ENCODE measurements at regions not wholly inside any gene's neighbourhood (a gene's known extent, or its start where the extent isn't known, plus 50 kb on each side); places are given as distances from the start of the nearest gene placed in this dataset.

DNA sequence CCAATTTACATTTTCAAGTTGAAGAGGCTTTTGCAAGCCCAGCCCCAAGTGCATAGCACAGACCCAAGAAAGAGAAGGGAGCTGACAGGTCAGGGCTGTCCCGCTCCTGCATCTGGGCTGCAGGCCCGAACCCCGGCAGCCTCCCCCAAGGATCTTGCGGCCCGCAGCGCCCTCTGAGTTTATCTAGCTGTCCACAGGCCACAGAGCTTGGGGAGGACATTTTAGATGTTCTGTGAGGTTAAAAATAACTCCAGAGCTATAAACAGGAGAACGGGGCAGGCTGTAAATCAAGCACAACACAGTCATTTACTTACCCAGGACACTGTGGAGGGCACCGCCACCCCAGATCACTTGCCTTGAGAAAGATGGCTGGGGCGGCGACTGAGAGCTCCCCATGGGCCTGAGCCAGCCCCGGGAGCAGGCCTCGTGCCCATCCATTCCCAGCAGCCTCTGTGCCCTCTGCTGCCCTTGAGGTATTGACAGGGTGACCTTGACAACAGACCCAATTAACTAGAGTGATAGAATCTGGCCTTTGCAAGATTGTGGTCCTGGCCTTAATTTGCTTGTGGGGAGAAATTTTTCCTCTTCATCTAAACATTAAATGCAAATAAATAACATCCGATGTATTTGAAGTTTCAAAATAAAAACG lies 563.0 kb downstream of the TCERG1L start:
- H3K4me1 ChIP-seq (ENCODE audit: control insufficient read depth, insufficient read depth, low read length): no peaks in the 10 kb centered on the region
- no peak overlapping the region for H3K4me3 ChIP-seq (ENCODE audit: low read length)
- no peak overlapping the region for H3K9ac ChIP-seq (ENCODE audit: low read length)
- DNase-seq (ENCODE audit: low read depth): no peak
- H3K27me3 ChIP-seq (replicated peaks; ENCODE audit: control insufficient read depth, insufficient read depth, low read length): no peaks in the 10 kb centered on the region
- no peaks in the 10 kb centered on the region for H3K9me3 ChIP-seq (ENCODE audit: control insufficient read depth, low read length)
- H3K36me3 ChIP-seq (ENCODE audit: control insufficient read depth, insufficient read depth, low read length, severe bottlenecking): no peaks in the 10 kb centered on the region

- Histone ChIP-seq H3K4me3 (ENCODE audit: low read length) (no peak overlapping the region), H3K4me1 (ENCODE audit: control insufficient read depth, insufficient read depth, low read length) (no peaks in the 10 kb centered on the region), H3K9me3 (ENCODE audit: control insufficient read depth, low read length) (peaks cover 3% of the 10 kb centered on the region), H3K27me3 (replicated peaks; ENCODE audit: control insufficient read depth, insufficient read depth, low read length) (no peaks in the 10 kb centered on the region), H3K9ac (ENCODE audit: low read length) (no peak overlapping the region), H3K36me3 (ENCODE audit: control insufficient read depth, insufficient read depth, low read length, severe bottlenecking) (no peaks in the 10 kb centered on the region)
- no peak for DNase-seq (ENCODE audit: low read depth)
Measured at GRCh38 chr10:130749911-130750310, 561.6 kb downstream of the TCERG1L start.

GRCh38 chr10:130750441-130750840 lies 561.1 kb downstream of the TCERG1L start:
- Histone ChIP-seq H3K4me1 (ENCODE audit: control insufficient read depth, insufficient read depth, low read length) (no peaks in the 10 kb centered on the region), H3K9me3 (ENCODE audit: control insufficient read depth, low read length) (peaks cover 4% of the 10 kb centered on the region), H3K4me3 (ENCODE audit: low read length) (no peak overlapping the region), H3K9ac (ENCODE audit: low read length) (no peak overlapping the region), H3K36me3 (ENCODE audit: control insufficient read depth, insufficient read depth, low read length, severe bottlenecking) (no peaks in the 10 kb centered on the region), H3K27me3 (replicated peaks; ENCODE audit: control insufficient read depth, insufficient read depth, low read length) (no peaks in the 10 kb centered on the region)
- DNase-seq (ENCODE audit: low read depth): no peak

DNA sequence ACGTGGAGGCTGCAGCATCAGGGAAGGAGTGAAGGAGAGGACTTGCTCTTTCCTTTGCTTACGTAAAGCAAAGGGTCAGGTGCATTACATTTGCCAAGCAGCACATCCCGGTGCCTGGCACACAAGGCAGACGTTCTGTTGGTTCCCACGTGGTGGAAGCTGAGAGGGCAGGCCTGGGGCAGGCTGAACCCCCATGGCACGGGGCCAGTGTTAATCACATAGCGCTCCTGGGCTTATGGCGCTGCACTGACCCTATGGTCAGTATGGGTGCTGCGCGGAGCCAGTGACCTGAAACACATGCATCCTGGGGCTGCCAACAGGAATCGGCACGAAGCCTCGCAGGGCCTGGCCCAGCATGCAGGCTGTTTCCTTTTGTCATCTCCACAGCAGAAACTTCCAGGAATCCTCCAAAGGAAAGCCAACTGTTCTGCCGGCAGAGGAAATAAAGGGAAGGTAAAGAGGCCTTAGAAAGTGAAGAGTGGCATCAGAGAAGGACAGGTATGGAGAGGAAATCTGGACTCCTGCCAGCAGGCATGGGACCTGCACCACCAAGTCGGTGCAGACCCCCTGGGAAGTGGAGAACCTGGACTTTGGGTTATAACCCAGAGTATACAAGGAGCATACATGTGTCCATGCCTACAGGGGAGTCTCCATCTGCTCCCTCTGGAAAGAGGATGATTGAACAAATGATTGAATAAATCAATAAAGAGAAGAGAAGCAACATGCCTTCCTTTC lies 560.2 kb downstream of the TCERG1L start:
- no peak for DNase-seq (ENCODE audit: low read depth)
- Histone ChIP-seq H3K9ac (ENCODE audit: low read length) (no peak overlapping the region), H3K9me3 (ENCODE audit: control insufficient read depth, low read length) (peaks cover 4% of the 10 kb centered on the region), H3K36me3 (ENCODE audit: control insufficient read depth, insufficient read depth, low read length, severe bottlenecking) (no peaks in the 10 kb centered on the region), H3K27me3 (replicated peaks; ENCODE audit: control insufficient read depth, insufficient read depth, low read length) (no peaks in the 10 kb centered on the region), H3K4me3 (ENCODE audit: low read length) (no peak overlapping the region), H3K4me1 (ENCODE audit: control insufficient read depth, insufficient read depth, low read length) (no peaks in the 10 kb centered on the region)

GRCh38 chr10:130751851-130752250 lies 559.7 kb downstream of the TCERG1L start:
- H3K9ac ChIP-seq (ENCODE audit: low read length): no peak overlapping the region
- no peak overlapping the region for H3K4me3 ChIP-seq (ENCODE audit: low read length)
- H3K27me3 ChIP-seq (replicated peaks; ENCODE audit: control insufficient read depth, insufficient read depth, low read length): no peaks in the 10 kb centered on the region
- H3K9me3 ChIP-seq (ENCODE audit: control insufficient read depth, low read length): peaks cover 4% of the 10 kb centered on the region
- no peaks in the 10 kb centered on the region for H3K36me3 ChIP-seq (ENCODE audit: control insufficient read depth, insufficient read depth, low read length, severe bottlenecking)
- DNase-seq (ENCODE audit: low read depth): no peak
- no peaks in the 10 kb centered on the region for H3K4me1 ChIP-seq (ENCODE audit: control insufficient read depth, insufficient read depth, low read length)

- DNase-seq (ENCODE audit: low read depth): no peak
Measured at GRCh38 chr10:130756651-130757050, 554.9 kb downstream of the TCERG1L start.

GRCh38 chr10:130757271-130757670 lies 554.2 kb downstream of the TCERG1L start:
- no peaks in the 10 kb centered on the region for H3K36me3 ChIP-seq (ENCODE audit: control insufficient read depth, insufficient read depth, low read length, severe bottlenecking)
- H3K9me3 ChIP-seq (ENCODE audit: control insufficient read depth, low read length): peaks cover 4% of the 10 kb centered on the region
- H3K27me3 ChIP-seq (replicated peaks; ENCODE audit: control insufficient read depth, insufficient read depth, low read length): no peaks in the 10 kb centered on the region
- DNase-seq (ENCODE audit: low read depth): no peak
- H3K4me1 ChIP-seq (ENCODE audit: control insufficient read depth, insufficient read depth, low read length): no peaks in the 10 kb centered on the region
- no peak overlapping the region for H3K4me3 ChIP-seq (ENCODE audit: low read length)
- no peak overlapping the region for H3K9ac ChIP-seq (ENCODE audit: low read length)

More at GRCh38 chr10:130756651-130757050, 554.9 kb downstream of the TCERG1L start:
- Histone ChIP-seq H3K4me3 (ENCODE audit: low read length) (no peak overlapping the region), H3K9me3 (ENCODE audit: control insufficient read depth, low read length) (peaks cover 4% of the 10 kb centered on the region), H3K36me3 (ENCODE audit: control insufficient read depth, insufficient read depth, low read length, severe bottlenecking) (no peaks in the 10 kb centered on the region), H3K4me1 (ENCODE audit: control insufficient read depth, insufficient read depth, low read length) (no peaks in the 10 kb centered on the region), H3K9ac (ENCODE audit: low read length) (no peak overlapping the region), H3K27me3 (replicated peaks; ENCODE audit: control insufficient read depth, insufficient read depth, low read length) (no peaks in the 10 kb centered on the region)

- Histone ChIP-seq H3K36me3 (ENCODE audit: control insufficient read depth, insufficient read depth, low read length, severe bottlenecking) (no peaks in the 10 kb centered on the region), H3K9me3 (ENCODE audit: control insufficient read depth, low read length) (peaks cover 4% of the 10 kb centered on the region), H3K4me3 (ENCODE audit: low read length) (no peak overlapping the region), H3K9ac (ENCODE audit: low read length) (no peak overlapping the region), H3K4me1 (ENCODE audit: control insufficient read depth, insufficient read depth, low read length) (no peaks in the 10 kb centered on the region), H3K27me3 (replicated peaks; ENCODE audit: control insufficient read depth, insufficient read depth, low read length) (no peaks in the 10 kb centered on the region)
- DNase-seq (ENCODE audit: low read depth): no peak
Measured at GRCh38 chr10:130757821-130758489, 553.6 kb downstream of the TCERG1L start.

- no peaks in the 10 kb centered on the region for H3K4me1 ChIP-seq (ENCODE audit: control insufficient read depth, insufficient read depth, low read length)
- DNase-seq (ENCODE audit: low read depth): no peak
- H3K9ac ChIP-seq (ENCODE audit: low read length): no peak overlapping the region
- H3K4me3 ChIP-seq (ENCODE audit: low read length): no peak overlapping the region
- no peaks in the 10 kb centered on the region for H3K27me3 ChIP-seq (replicated peaks; ENCODE audit: control insufficient read depth, insufficient read depth, low read length)
- H3K9me3 ChIP-seq (ENCODE audit: control insufficient read depth, low read length): peaks cover 4% of the 10 kb centered on the region
- H3K36me3 ChIP-seq (ENCODE audit: control insufficient read depth, insufficient read depth, low read length, severe bottlenecking): no peaks in the 10 kb centered on the region
Measured at GRCh38 chr10:130758529-130758928, 553.0 kb downstream of the TCERG1L start.

GRCh38 chr10:130761032-130761575 lies 550.4 kb downstream of the TCERG1L start:
- Histone ChIP-seq H3K27me3 (replicated peaks; ENCODE audit: control insufficient read depth, insufficient read depth, low read length) (no peaks in the 10 kb centered on the region), H3K4me1 (ENCODE audit: control insufficient read depth, insufficient read depth, low read length) (no peaks in the 10 kb centered on the region), H3K9me3 (ENCODE audit: control insufficient read depth, low read length) (no peaks in the 10 kb centered on the region), H3K9ac (ENCODE audit: low read length) (no peak overlapping the region), H3K4me3 (ENCODE audit: low read length) (no peak overlapping the region), H3K36me3 (ENCODE audit: control insufficient read depth, insufficient read depth, low read length, severe bottlenecking) (no peaks in the 10 kb centered on the region)
- no peak for DNase-seq (ENCODE audit: low read depth)

DNA sequence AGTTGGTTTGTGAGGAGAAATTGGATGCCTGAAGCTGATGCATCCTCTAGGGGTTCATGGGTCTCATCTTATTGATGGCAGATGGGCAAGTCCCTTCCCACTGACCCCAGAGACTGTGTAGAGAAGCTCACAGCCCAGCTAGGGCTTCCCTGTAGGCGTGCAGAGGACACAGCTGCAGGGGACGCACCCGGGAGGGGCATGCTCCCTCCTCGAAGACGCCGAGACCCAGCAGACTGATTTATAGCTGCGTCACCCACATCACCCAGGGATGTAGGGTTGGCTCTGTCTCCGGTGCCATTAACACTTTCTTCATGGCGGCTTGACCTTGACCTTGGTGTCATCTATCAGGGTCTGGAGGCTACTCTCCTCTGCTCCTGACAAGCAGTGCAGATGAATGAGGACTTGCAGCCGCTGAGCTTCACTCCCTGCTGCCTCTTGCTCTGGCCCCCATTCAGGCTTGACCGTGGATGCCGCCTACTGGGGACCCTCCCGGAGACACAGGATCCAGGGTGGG lies 549.7 kb downstream of the TCERG1L start:
- H3K4me3 ChIP-seq (ENCODE audit: low read length): no peak overlapping the region
- H3K27me3 ChIP-seq (replicated peaks; ENCODE audit: control insufficient read depth, insufficient read depth, low read length): no peaks in the 10 kb centered on the region
- H3K4me1 ChIP-seq (ENCODE audit: control insufficient read depth, insufficient read depth, low read length): no peaks in the 10 kb centered on the region
- H3K36me3 ChIP-seq (ENCODE audit: control insufficient read depth, insufficient read depth, low read length, severe bottlenecking): no peaks in the 10 kb centered on the region
- no peak overlapping the region for H3K9ac ChIP-seq (ENCODE audit: low read length)
- DNase-seq (ENCODE audit: low read depth): no peak
- H3K9me3 ChIP-seq (ENCODE audit: control insufficient read depth, low read length): no peaks in the 10 kb centered on the region
